ENCODE measurements at regions not wholly inside any gene's neighbourhood (a gene's known extent, or its start where the extent isn't known, plus 50 kb on each side); places are given as distances from the start of the nearest gene placed in this dataset.

DNA sequence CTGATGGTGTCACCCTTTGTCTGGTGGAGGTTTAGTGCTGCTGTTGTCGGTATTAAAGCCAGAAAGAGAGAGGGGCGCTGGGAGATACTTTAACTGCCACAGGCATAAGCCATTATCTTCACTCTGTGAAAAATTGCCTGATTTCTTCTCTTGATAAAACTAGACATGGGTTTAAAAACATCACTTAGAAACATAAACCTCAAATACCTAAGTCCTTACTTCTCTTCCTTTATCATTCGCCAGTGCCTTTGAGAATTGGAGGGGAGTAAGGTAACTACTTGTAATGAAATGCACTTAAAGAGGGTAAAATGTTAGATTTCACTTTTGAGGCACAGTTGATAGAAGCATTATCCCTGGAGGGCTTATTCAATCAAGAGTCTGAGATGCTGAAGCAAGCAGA is 434.5 kb downstream of the OLFM4 start:
- no peak overlapping the region for H3K4me3 ChIP-seq (ENCODE audit: low read depth, low read length)
- TF ChIP-seq, protein P1, sequence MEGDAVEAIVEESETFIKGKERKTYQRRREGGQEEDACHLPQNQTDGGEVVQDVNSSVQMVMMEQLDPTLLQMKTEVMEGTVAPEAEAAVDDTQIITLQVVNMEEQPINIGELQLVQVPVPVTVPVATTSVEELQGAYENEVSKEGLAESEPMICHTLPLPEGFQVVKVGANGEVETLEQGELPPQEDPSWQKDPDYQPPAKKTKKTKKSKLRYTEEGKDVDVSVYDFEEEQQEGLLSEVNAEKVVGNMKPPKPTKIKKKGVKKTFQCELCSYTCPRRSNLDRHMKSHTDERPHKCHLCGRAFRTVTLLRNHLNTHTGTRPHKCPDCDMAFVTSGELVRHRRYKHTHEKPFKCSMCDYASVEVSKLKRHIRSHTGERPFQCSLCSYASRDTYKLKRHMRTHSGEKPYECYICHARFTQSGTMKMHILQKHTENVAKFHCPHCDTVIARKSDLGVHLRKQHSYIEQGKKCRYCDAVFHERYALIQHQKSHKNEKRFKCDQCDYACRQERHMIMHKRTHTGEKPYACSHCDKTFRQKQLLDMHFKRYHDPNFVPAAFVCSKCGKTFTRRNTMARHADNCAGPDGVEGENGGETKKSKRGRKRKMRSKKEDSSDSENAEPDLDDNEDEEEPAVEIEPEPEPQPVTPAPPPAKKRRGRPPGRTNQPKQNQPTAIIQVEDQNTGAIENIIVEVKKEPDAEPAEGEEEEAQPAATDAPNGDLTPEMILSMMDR (IDR thresholded peaks at IDR 0.05; ENCODE audit: insufficient read depth, low read depth, low read length), result no peak
- no peak for DNase-seq (ENCODE audit: low read depth)

DNA sequence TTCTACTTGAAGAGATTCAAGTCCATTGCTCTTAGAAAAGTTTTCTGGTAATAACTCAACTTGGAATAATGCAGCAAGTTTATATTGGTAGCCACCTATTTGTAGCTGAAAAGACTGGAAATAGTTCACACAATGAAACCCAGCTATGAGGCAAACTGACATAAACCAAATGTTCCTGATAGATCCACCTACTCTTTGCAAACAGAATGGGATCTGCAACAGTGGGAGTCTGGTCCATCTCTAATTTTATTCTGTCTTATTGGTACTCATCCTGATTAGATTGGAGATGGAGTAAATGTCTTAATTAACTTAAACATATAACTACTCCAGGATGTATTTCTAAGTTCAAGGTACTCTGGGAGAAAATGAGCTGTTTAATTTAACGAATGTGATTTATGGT is 438.0 kb downstream of the OLFM4 start:
- no peak for DNase-seq (ENCODE audit: low read depth)
- TF ChIP-seq, protein P1 (IDR thresholded peaks at IDR 0.05; ENCODE audit: insufficient read depth, low read depth, low read length), result no peak
- no peak overlapping the region for H3K4me3 ChIP-seq (ENCODE audit: low read depth, low read length)

DNA sequence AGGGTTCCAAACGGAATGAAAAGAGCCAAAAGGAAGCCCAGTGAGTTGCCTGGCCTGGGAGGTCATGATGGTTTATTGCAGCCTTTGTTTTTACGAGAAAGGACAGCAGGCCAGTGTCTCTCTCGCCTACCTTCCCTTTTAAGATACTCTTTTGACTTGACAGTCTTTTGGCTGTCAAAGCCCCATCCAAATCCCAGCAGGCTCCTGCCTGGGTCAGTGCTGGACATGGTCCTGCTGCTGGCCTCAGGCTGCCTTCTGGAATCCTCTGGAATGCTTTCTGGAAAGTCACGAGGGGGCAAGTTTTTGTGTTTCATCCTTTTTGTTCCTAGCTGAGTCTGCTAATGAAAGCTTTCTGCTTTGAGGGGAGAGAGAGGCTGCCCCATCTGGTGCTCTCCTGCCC is 444.8 kb downstream of the OLFM4 start:
- DNase-seq (ENCODE audit: low read depth), result no peak
- no peak overlapping the region for H3K4me3 ChIP-seq (ENCODE audit: low read depth, low read length)
- TF ChIP-seq, protein P1 (IDR thresholded peaks at IDR 0.05; ENCODE audit: insufficient read depth, low read depth, low read length), result no peak

DNA sequence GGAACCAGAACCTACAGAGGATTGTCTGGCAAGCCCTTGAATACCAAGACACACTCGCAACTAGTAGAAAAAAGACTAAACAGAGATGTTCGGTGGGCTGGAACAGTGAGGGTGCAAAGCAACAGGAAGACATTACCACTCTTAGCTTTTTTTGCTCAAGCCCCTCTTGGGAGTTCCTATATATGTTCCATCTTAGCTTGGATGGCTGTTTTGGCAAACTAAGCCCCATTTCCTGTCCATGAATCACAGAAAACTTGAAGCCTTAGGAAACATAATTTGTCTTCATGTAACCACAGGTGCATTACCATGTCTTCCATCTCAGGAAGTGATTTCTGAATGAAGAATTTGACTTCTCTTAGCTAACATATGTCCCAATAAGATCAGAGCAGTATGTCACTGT is 446.3 kb downstream of the OLFM4 start:
- TF ChIP-seq, protein P1 (IDR thresholded peaks at IDR 0.05; ENCODE audit: insufficient read depth, low read depth, low read length), result no peak
- H3K4me3 ChIP-seq (ENCODE audit: low read depth, low read length), result no peak overlapping the region
- no peak for DNase-seq (ENCODE audit: low read depth)

DNA sequence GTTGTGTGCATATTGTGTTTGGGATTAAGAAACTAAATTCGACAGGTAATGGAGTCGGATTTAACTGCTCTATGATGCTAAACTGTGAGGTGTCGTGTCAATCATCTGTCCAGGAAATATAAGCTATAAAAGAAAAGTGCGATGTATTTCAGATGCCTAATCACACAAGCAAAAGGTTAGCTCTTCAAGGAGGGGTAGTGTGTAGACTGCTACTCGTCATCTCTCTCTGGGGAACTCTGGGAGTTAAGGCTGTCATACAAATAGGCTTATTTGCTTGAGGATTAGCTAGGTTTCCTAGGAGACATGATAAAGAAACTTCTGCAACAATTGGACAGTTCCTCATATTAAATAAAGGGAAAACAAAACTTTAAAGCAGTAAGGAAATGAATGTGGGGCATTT is 462.1 kb downstream of the OLFM4 start:
- no peak overlapping the region for H3K4me3 ChIP-seq (ENCODE audit: low read depth, low read length)
- DNase-seq (ENCODE audit: low read depth), result no peak
- TF ChIP-seq, protein P1 (IDR thresholded peaks at IDR 0.05; ENCODE audit: insufficient read depth, low read depth, low read length), result no peak

DNA sequence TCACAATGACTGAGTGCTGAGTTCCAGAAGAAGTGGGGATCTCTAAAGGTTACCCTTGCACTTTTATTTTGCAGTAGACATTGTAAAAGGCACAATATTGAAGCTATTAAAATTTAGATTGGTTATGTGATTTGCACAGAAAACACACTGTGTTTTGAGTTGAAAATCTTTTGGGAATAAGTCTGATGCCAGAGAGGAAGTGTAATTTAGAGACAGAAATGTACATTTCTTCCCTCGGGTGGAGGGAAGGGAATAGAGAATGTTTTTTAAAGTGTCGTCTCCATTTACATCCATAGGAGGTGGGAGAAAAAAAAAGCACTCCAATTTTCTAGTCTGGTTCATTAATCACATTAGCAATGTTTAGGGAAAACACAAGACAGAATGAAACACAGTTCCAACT is 465.8 kb downstream of the OLFM4 start:
- TF ChIP-seq, protein P1 (IDR thresholded peaks at IDR 0.05; ENCODE audit: insufficient read depth, low read depth, low read length), result no peak
- DNase-seq (ENCODE audit: low read depth), result no peak
- H3K4me3 ChIP-seq (ENCODE audit: low read depth, low read length), result no peak overlapping the region

DNA sequence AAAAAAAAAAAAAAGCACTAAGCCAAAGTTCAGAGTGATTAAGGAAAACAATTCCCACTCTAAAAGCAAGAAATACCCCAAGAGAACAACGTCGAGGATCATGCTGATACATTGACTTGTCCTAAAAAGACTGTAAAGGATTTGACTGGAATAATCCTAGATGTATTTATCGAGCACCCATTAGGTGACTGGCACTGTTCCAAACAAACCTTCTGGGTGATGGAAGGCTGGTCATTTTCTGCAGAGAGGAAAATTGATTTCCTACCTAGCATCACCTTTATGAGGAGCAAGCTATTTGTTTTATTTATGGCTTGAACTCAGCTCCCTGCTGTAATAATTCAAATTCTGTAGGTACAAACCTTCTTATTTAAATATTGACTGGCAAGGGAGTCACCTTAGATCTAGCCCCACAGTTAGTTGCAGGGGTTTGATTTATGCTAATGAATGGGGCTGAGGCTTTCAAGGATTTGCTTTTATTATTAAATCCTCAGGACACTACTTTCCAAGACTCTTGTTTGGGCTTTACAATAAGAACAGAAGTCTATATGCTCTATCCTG is 471.0 kb downstream of the OLFM4 start:
- H3K4me3 ChIP-seq (ENCODE audit: low read depth, low read length), result no peak overlapping the region
- TF ChIP-seq, protein P1 (IDR thresholded peaks at IDR 0.05; ENCODE audit: insufficient read depth, low read depth, low read length), result no peak
- no peak for DNase-seq (ENCODE audit: low read depth)
